ENCODE measurements at regions not wholly inside any gene's neighbourhood (a gene's known extent, or its start where the extent isn't known, plus 50 kb on each side); places are given as distances from the start of the nearest gene placed in this dataset.

DNA sequence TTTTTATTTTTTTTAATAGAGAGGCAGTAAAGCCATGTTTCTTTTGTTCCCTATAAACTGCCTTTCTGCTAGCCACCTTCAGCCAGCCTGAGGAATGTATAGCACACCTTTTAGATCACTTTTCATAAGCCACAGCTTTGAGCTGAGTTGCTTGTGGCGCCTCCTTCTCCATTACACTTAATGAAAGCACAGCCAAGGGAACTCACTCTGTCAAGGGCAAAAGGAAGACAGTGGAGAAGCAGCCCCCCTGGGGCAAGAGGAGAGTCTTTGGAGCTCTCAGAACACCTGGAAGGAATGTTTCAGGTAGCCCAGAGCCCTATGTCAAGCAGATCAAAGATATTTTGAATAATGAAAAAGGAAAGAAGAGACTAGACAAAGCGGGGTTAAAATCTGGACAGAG lies 235.1 kb downstream of the CLIC5 start:
- H3K27ac Mint-ChIP-seq = no peak overlapping the region
- no peak overlapping the region for H3K4me3 Mint-ChIP-seq
- intact Hi-C loops (cut with micrococcal nuclease) = no loop called here
- H3K9me3 Mint-ChIP-seq = no peaks in the 10 kb centered on the region
- H3K36me3 Mint-ChIP-seq (ENCODE audit: low read depth) = no peaks in the 10 kb centered on the region
- H3K27me3 Mint-ChIP-seq = no peaks in the 10 kb centered on the region
- no peaks in the 10 kb centered on the region for H3K4me1 Mint-ChIP-seq (ENCODE audit: low read depth)

DNA sequence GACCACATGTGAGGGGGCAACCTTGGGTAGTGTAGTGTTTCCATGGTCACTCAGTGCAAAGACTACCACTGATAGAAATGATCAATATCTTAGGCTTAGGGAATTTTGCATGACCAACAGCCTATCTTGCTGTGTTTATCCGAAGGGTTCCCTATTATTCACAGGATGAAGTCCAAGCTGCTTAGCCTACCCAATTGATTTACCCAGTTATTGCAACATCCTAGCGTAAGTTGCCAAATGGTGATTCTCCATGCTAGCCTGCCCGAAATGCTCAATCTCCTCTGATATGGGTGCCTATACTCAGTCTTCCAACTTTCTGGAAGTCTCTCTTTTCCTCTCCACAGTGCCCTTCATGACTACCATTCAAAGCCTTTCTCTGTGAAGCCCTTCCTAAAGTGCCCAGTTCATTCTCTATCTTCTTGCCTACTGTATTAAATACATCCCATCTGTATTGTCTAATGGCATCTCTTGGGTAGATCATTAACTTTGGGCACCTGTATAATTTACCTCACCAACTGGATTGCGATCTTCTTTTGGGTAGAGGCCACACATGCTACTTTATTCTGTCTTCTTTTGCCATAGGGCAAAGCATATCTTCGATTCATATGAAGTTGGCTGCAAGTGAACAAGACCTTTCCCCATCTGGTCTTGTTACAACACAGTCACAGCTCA lies 240.5 kb downstream of the CLIC5 start:
- H3K36me3 Mint-ChIP-seq (ENCODE audit: low read depth) = no peaks in the 10 kb centered on the region
- peaks cover 5% of the 10 kb centered on the region for H3K4me1 Mint-ChIP-seq (ENCODE audit: low read depth)
- no peaks in the 10 kb centered on the region for H3K9me3 Mint-ChIP-seq
- intact Hi-C loops (cut with micrococcal nuclease) = no loop called here
- H3K4me3 Mint-ChIP-seq = no peak overlapping the region
- H3K27ac Mint-ChIP-seq = no peak overlapping the region
- H3K27me3 Mint-ChIP-seq = peaks cover 4% of the 10 kb centered on the region

GRCh38 chr6:45773906-45774305 lies 241.8 kb downstream of the CLIC5 start:
- Mint-ChIP-seq H3K36me3 (ENCODE audit: low read depth) (no peaks in the 10 kb centered on the region), H3K9me3 (no peaks in the 10 kb centered on the region), H3K4me1 (ENCODE audit: low read depth) (peaks cover 5% of the 10 kb centered on the region), H3K4me3 (no peak overlapping the region), H3K27me3 (peaks cover 4% of the 10 kb centered on the region), H3K27ac (no peak overlapping the region)
- intact Hi-C loops (cut with micrococcal nuclease) = no loop called here

GRCh38 chr6:45772886-45773495 lies 242.7 kb downstream of the CLIC5 start:
- Mint-ChIP-seq H3K27me3 (peaks cover 4% of the 10 kb centered on the region), H3K9me3 (no peaks in the 10 kb centered on the region), H3K4me3 (no peak overlapping the region), H3K36me3 (ENCODE audit: low read depth) (no peaks in the 10 kb centered on the region), H3K27ac (no peak overlapping the region), H3K4me1 (ENCODE audit: low read depth) (peaks cover 5% of the 10 kb centered on the region)
- intact Hi-C loops (cut with micrococcal nuclease) = no loop called here

GRCh38 chr6:45772051-45772450 lies 243.6 kb downstream of the CLIC5 start:
- H3K9me3 Mint-ChIP-seq = no peaks in the 10 kb centered on the region
- H3K36me3 Mint-ChIP-seq (ENCODE audit: low read depth) = no peaks in the 10 kb centered on the region
- H3K4me1 Mint-ChIP-seq (ENCODE audit: low read depth) = peaks cover 5% of the 10 kb centered on the region
- no peak overlapping the region for H3K4me3 Mint-ChIP-seq
- no peak overlapping the region for H3K27ac Mint-ChIP-seq
- H3K27me3 Mint-ChIP-seq = peaks cover 4% of the 10 kb centered on the region
- intact Hi-C loops (cut with micrococcal nuclease) = no loop called here

DNA sequence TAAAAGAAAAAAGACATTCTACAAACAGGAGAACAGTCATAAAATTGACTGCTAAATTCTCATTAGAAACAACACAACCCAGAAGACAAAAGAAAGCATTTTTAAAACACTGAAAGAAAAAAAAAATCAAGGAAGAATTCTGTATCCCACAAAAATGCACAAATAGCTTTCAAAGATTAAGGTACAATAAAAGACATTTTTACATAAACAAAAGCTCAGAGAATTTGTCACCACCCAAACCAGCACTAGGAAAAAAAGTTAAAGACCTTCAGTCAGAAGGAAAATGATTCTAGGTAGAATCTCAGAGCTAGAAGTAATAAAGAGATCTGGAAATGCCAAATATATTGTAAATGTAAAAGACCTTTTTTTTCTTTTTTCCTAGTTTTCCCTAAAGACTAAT lies 252.4 kb downstream of the CLIC5 start:
- Mint-ChIP-seq H3K27ac (no peak overlapping the region), H3K4me1 (ENCODE audit: low read depth) (no peaks in the 10 kb centered on the region), H3K4me3 (no peak overlapping the region), H3K36me3 (ENCODE audit: low read depth) (no peaks in the 10 kb centered on the region), H3K27me3 (no peaks in the 10 kb centered on the region), H3K9me3 (peaks cover 26% of the 10 kb centered on the region)
- intact Hi-C loops (cut with micrococcal nuclease) = no loop called here

- Mint-ChIP-seq H3K27me3 (no peaks in the 10 kb centered on the region), H3K4me1 (ENCODE audit: low read depth) (no peaks in the 10 kb centered on the region), H3K9me3 (peaks cover 14% of the 10 kb centered on the region), H3K27ac (no peak overlapping the region), H3K4me3 (no peak overlapping the region), H3K36me3 (ENCODE audit: low read depth) (no peaks in the 10 kb centered on the region)
- intact Hi-C loops (cut with micrococcal nuclease) = no loop called here
Measured at GRCh38 chr6:45759472-45759810, 256.2 kb downstream of the CLIC5 start.

GRCh38 chr6:45758787-45759471 lies 256.7 kb downstream of the CLIC5 start:
- Mint-ChIP-seq H3K27me3 (no peaks in the 10 kb centered on the region), H3K4me1 (ENCODE audit: low read depth) (no peaks in the 10 kb centered on the region), H3K27ac (no peak overlapping the region), H3K9me3 (peaks cover 9% of the 10 kb centered on the region), H3K36me3 (ENCODE audit: low read depth) (no peaks in the 10 kb centered on the region), H3K4me3 (no peak overlapping the region)
- intact Hi-C loops (cut with micrococcal nuclease) = no loop called here

DNA sequence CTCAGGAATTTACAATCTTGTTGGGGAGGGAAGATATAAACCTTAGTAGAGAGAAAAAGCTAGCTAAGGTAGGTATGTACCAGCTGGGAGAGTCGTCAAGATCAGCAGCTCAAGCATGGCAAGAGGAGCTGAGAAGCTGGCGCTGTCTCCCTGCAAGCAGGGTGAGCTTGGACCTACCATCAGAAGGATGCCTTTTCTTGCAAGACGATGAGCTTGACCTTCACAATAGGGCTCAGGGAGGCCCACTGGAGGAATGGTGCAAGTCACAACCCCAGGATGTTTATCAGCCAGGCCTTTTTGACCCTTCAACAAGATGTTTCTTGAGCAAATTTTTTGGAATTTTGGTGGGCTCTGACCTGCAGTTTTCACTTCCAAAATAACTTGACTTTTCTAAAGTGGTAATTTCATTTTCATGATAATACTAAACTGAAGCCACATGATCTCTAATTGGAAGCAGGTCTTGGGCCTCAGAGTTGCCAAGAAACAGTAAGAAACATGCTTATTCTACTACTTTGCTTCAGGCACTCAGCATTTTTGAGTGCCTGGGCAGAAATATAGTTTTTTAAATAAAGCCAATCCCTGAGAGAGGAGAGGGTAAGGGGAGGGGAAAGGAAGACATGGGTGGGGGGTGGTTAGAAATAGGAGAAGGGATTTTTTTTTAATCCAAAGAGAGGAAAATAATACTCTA lies 258.1 kb downstream of the CLIC5 start:
- H3K27me3 Mint-ChIP-seq = no peaks in the 10 kb centered on the region
- no peaks in the 10 kb centered on the region for H3K4me1 Mint-ChIP-seq (ENCODE audit: low read depth)
- H3K9me3 Mint-ChIP-seq = no peaks in the 10 kb centered on the region
- intact Hi-C loops (cut with micrococcal nuclease) = no loop called here
- H3K27ac Mint-ChIP-seq = no peak overlapping the region
- H3K4me3 Mint-ChIP-seq = no peak overlapping the region
- H3K36me3 Mint-ChIP-seq (ENCODE audit: low read depth) = no peaks in the 10 kb centered on the region

DNA sequence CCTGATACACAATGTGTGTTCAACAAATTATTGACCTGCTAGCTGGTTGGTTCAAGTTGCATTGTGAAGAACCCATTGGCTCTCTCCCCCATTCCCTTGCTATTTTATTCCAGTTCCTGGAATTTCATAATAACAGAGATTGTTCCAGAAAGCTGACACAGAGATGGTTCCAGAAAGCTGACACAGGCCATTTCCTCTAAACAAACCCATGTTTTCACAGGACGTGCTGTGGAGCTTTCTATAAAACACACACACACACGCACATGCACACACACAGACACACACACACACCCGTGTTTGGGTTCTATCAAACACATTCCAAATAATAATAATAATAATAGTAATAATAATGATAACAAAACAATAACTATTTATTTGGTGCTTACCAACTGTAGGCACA lies 259.1 kb downstream of the CLIC5 start:
- Mint-ChIP-seq H3K4me1 (ENCODE audit: low read depth) (peaks cover under 1% of the 10 kb centered on the region), H3K27ac (no peak overlapping the region), H3K4me3 (no peak overlapping the region), H3K36me3 (ENCODE audit: low read depth) (no peaks in the 10 kb centered on the region), H3K27me3 (no peaks in the 10 kb centered on the region), H3K9me3 (no peaks in the 10 kb centered on the region)
- intact Hi-C loops (cut with micrococcal nuclease) = no loop called here

DNA sequence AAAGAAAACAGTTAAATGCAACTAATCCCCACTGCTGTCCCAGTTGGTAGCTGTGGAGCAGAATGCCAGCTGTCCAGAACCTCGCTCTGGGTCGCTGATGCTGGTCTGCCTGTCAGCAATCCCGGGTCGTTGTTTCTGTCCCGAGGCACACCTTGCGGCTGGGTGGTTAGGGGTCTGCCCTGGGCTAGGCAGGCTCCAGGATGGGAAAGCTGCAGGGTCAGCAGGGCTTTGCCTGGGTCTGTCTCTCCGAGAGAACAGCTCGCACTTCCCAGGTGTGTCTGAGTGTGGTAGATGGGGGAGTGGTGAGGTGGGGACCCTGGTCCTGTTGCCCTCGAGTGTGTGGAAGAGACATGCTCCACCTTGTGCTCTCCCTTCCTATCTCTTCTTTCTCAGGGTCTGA lies 261.2 kb downstream of the CLIC5 start:
- Mint-ChIP-seq H3K27me3 (peaks cover 6% of the 10 kb centered on the region), H3K9me3 (no peaks in the 10 kb centered on the region), H3K27ac (no peak overlapping the region), H3K36me3 (ENCODE audit: low read depth) (no peaks in the 10 kb centered on the region), H3K4me1 (ENCODE audit: low read depth) (peaks cover 10% of the 10 kb centered on the region), H3K4me3 (no peak overlapping the region)
- intact Hi-C loops (cut with micrococcal nuclease) = no loop called here

DNA sequence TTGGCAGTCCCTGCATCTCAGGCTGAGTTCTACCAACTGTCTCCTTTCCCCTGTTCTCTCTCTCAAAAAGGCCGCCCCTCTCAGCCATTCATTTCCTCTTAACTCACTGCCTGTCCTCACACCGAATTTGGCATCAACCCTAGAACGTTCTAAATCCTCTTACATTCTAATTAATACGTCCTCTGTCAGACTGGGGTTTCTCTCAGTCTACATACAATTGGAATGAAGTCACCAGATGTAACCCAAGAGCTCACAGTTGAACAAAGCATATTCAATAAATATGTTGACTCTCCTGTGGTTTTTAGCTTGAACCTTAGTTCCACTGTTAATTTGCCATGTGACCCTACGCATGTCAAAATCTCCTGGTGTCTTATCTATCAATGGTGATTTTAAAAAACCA lies 269.6 kb downstream of the CLIC5 start:
- H3K4me1 Mint-ChIP-seq (ENCODE audit: low read depth) = peaks cover 22% of the 10 kb centered on the region
- peaks cover 21% of the 10 kb centered on the region for H3K9me3 Mint-ChIP-seq
- intact Hi-C loops (cut with micrococcal nuclease) = loop anchor here (10.0 kb wide), 1 partner anchor 179 kb away; no protein-coding TSS in a partner anchor
- H3K27me3 Mint-ChIP-seq = peaks cover 4% of the 10 kb centered on the region
- no peak overlapping the region for H3K4me3 Mint-ChIP-seq
- no peaks in the 10 kb centered on the region for H3K36me3 Mint-ChIP-seq (ENCODE audit: low read depth)
- no peak overlapping the region for H3K27ac Mint-ChIP-seq

GRCh38 chr6:45743028-45743615 lies 272.5 kb downstream of the CLIC5 start:
- Mint-ChIP-seq H3K9me3 (peaks cover 15% of the 10 kb centered on the region), H3K36me3 (ENCODE audit: low read depth) (no peaks in the 10 kb centered on the region), H3K4me3 (no peak overlapping the region), H3K27ac (no peak overlapping the region), H3K4me1 (ENCODE audit: low read depth) (peaks cover 28% of the 10 kb centered on the region), H3K27me3 (no peaks in the 10 kb centered on the region)
- intact Hi-C loops (cut with micrococcal nuclease) = loop anchor here (10.0 kb wide), 1 partner anchor 182 kb away; no protein-coding TSS in a partner anchor

DNA sequence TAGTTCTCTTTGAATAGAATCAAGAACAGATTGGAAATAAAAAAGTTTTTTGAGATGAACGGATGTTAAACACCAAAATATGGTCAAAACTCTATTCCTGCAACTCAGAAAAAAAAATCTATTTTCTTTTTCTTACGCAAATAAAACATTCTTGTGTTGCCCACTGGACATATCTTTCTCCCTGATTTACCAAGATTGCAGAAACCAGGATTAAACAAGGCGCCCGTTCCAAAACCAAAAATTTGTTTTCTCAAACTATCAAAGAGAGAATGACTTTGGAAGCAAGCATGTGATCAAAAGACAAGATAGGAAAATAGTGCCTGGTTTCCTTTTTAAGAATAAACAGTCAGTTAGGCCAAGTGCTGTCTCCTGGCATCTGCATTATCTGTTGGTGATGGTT lies 273.1 kb downstream of the CLIC5 start:
- intact Hi-C loops (cut with micrococcal nuclease) = loop anchor here (10.0 kb wide), 1 partner anchor 182 kb away; no protein-coding TSS in a partner anchor
- Mint-ChIP-seq H3K36me3 (ENCODE audit: low read depth) (no peaks in the 10 kb centered on the region), H3K27ac (no peak overlapping the region), H3K4me1 (ENCODE audit: low read depth) (peaks cover 33% of the 10 kb centered on the region), H3K4me3 (no peak overlapping the region), H3K9me3 (peaks cover 9% of the 10 kb centered on the region), H3K27me3 (no peaks in the 10 kb centered on the region)

Measured in dendritic cell treated with granulocyte-macrophage colony-stimulating factor and Interleukin-4, amounts not matched to agents 40 ng/mL and 50 ng/mL, for 4 days (primary cell).